ENCODE measurements at regions not wholly inside any gene's neighbourhood (a gene's known extent, or its start where the extent isn't known, plus 50 kb on each side); places are given as distances from the start of the nearest gene placed in this dataset.

DNA sequence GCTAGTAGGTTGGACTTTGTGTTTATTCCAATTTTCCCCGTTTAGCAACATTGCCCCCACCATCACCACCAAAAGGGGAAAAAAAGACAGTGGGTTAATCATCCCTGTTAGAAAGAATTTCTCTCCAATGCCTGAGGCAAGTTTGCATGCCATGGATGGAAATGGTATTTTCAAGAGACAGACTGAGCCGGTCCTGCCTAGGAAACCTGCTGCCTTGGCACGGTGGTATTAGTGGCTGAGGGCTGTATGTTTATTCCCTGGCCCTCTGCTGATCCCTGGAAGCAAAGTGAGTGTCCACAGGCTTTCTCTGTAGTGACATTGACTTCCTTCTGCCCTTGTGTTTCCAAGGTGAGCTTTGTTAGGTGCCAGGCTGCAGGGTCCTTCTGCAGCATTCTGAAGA is 427.0 kb upstream of the RBFOX1 start:
- no peak for TF ChIP-seq EZH2 (IDR thresholded peaks at IDR 0.05; ENCODE audit: insufficient read depth, poor library complexity, severe bottlenecking)
- no peak for TF ChIP-seq EZH2phosphoT487 (IDR thresholded peaks at IDR 0.05; ENCODE audit: insufficient read depth, low read depth)

Measured in GM23248 (cell line).